ENCODE measurements at regions not wholly inside any gene's neighbourhood (a gene's known extent, or its start where the extent isn't known, plus 50 kb on each side); places are given as distances from the start of the nearest gene placed in this dataset.

- TF ChIP-seq CTCF (IDR thresholded peaks at IDR 0.05; ENCODE audit: poor library complexity) (no peak), EZH2phosphoT487 (IDR thresholded peaks at IDR 0.05; ENCODE audit: low read depth, severe bottlenecking, unreplicated experiment) (no peak), EZH2 (IDR thresholded peaks at IDR 0.05; ENCODE audit: borderline replicate concordance) (no peak)
These were observed 241.3 kb upstream of the CCDC196 start for GRCh38 chr14:66244834-66245233.

All from hepatocyte (in vitro differentiated cells).